Neural crest cell (in vitro differentiated cells): ENCODE measurements at regions not wholly inside any gene's neighbourhood (a gene's known extent, or its start where the extent isn't known, plus 50 kb on each side); places are given as distances from the start of the nearest gene placed in this dataset.

Experiments
- DNase-seq: peaks from one replicate; pipeline ENCODE4 v3.0.0; 2021; ENCODE audit warnings: low read depth, mixed read lengths, low spot score
- H3K27ac Mint-ChIP-seq: one replicate; pipeline ENCODE4 v1.8.0; 2021; ENCODE audit warnings: mild to moderate bottlenecking, mixed read lengths; ENCODE audit not compliant: unreplicated experiment
- H3K27me3 Mint-ChIP-seq: 2 replicates; pipeline ENCODE4 v1.8.0; 2021; ENCODE audit warnings: low read depth, mild to moderate bottlenecking, mixed read lengths
- H3K36me3 Mint-ChIP-seq: 2 replicates; pipeline ENCODE4 v1.8.0; 2021; ENCODE audit warnings: low read depth, mild to moderate bottlenecking, mixed read lengths
- H3K4me1 Mint-ChIP-seq: 2 replicates; pipeline ENCODE4 v1.8.0; 2021; ENCODE audit warnings: mixed read lengths
- H3K4me3 Mint-ChIP-seq: one replicate; pipeline ENCODE4 v1.8.0; 2021; ENCODE audit warnings: mild to moderate bottlenecking, mixed read lengths
- H3K9me3 Mint-ChIP-seq: 2 replicates; pipeline ENCODE4 v1.8.0; 2021; ENCODE audit warnings: mixed read lengths
- TF ChIP-seq, protein P1 (sequence below): fragments of 200-600 bp; sonication (generic); conservative IDR thresholded peaks from 2 replicates; pipeline ENCODE4 v1.5.0; 2021; ENCODE audit warnings: antibody characterized with exemption, mild to moderate bottlenecking

DNA sequence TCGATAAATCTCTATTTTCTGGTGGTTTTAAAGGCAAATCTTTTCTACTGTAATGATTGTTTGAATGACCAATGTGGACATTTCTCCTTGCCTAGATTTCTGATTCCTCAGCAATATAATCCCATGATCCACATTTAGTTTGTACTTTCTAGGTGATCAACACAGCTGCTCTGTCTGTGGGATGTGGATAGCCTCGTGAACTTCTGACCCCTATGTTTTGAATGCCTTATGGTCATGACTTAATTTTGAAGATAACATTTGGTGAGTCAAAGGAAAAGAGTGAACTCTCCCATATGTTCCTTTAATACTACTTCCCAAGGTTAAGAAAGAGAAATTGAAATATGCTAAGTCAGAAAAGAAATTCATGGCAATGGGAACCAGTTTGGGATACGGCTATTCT, 147.5 kb downstream of the CAVIN4 start:
- DNase-seq: no peak
- H3K36me3 Mint-ChIP-seq: no peaks in the 10 kb centered on the region
- no peaks in the 10 kb centered on the region for H3K27me3 Mint-ChIP-seq
- H3K4me1 Mint-ChIP-seq: peaks cover 46% of the 10 kb centered on the region
- TF ChIP-seq, protein P1, sequence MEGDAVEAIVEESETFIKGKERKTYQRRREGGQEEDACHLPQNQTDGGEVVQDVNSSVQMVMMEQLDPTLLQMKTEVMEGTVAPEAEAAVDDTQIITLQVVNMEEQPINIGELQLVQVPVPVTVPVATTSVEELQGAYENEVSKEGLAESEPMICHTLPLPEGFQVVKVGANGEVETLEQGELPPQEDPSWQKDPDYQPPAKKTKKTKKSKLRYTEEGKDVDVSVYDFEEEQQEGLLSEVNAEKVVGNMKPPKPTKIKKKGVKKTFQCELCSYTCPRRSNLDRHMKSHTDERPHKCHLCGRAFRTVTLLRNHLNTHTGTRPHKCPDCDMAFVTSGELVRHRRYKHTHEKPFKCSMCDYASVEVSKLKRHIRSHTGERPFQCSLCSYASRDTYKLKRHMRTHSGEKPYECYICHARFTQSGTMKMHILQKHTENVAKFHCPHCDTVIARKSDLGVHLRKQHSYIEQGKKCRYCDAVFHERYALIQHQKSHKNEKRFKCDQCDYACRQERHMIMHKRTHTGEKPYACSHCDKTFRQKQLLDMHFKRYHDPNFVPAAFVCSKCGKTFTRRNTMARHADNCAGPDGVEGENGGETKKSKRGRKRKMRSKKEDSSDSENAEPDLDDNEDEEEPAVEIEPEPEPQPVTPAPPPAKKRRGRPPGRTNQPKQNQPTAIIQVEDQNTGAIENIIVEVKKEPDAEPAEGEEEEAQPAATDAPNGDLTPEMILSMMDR: no peak
- no peaks in the 10 kb centered on the region for H3K9me3 Mint-ChIP-seq
- H3K4me3 Mint-ChIP-seq: no peak overlapping the region
- no peak overlapping the region for H3K27ac Mint-ChIP-seq

DNA sequence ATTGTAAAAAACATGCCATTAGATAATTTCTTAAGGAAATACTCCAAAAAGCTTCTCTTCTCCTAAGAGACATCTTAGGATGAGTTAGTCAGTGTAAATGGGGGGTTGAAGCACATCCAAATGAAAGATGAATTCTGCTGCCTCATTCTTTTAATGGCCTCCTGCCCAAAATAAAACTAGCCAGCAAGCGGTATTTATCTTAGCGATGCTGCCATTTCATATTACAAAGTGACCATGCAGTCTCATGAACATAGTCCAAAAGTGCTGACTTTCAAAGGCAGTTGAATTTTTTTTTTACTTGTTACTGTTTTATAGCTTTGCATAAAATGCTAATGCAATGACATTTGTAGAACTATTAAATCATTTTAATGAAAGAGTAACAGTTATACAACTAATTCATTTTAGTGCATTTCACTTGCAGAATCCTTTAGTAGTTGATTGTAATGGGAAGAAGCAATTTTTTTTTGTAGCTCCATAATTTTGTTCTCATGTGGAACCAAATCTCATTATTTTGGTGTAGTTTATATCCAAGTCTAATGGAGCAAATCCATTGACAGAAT, 151.5 kb downstream of the CAVIN4 start:
- H3K4me3 Mint-ChIP-seq: no peak overlapping the region
- H3K27me3 Mint-ChIP-seq: no peaks in the 10 kb centered on the region
- peak overlapping the region; percentile 93 for H3K27ac Mint-ChIP-seq
- no peak for DNase-seq
- H3K4me1 Mint-ChIP-seq: peaks cover 49% of the 10 kb centered on the region
- no peaks in the 10 kb centered on the region for H3K36me3 Mint-ChIP-seq
- TF ChIP-seq, protein P1: no peak
- H3K9me3 Mint-ChIP-seq: peaks cover 5% of the 10 kb centered on the region

DNA sequence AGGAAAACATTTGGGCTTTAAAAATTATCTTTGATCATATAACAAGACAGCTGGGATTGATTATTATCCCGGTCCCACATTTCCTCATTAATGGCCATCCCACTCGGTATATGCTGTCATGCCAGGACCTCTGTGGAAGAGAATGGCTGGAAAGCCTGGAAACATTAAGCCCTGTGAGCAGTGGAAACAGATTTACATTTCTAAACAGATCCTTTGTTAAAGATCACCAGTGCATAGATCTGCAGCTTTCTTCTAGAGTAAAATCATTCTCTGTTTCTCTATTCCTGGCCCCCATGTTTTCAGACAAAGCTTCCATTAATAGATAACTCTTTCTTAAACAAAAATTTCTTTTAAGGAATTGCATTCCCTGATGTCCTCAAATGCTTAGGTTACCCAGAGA, 152.2 kb downstream of the CAVIN4 start:
- no peaks in the 10 kb centered on the region for H3K27me3 Mint-ChIP-seq
- H3K4me3 Mint-ChIP-seq: peak overlapping the region; percentile 20
- peaks cover 5% of the 10 kb centered on the region for H3K9me3 Mint-ChIP-seq
- H3K4me1 Mint-ChIP-seq: peaks cover 42% of the 10 kb centered on the region
- no peak for DNase-seq
- H3K36me3 Mint-ChIP-seq: no peaks in the 10 kb centered on the region
- H3K27ac Mint-ChIP-seq: peak overlapping the region; percentile 93
- TF ChIP-seq, protein P1: no peak

DNA sequence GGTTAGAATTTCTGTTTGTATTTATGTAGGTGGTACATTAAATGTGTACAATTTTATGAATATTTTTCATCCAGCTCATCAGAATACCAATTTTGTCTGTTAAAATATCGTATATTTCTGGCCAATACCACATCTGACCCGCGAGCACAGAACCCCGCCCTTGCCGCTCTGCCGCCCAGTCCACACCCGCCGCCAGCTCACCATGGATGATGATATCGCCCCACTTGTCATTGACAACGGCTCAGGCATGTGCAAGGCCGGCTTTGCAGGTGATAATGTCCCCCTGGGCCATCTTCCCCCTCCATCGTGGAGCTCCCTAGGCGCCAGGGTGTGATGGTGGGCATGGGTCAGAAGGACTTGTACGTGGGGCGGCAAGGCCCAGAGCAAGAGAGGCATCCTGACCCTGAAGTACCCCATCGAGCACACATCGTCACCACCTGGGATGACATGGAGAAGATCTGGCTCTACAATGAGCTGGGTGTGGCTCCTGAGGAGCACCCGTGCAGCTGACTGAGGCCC, 153.2 kb downstream of the CAVIN4 start:
- Mint-ChIP-seq H3K27me3 (no peaks in the 10 kb centered on the region), H3K4me3 (no peak overlapping the region)

DNA sequence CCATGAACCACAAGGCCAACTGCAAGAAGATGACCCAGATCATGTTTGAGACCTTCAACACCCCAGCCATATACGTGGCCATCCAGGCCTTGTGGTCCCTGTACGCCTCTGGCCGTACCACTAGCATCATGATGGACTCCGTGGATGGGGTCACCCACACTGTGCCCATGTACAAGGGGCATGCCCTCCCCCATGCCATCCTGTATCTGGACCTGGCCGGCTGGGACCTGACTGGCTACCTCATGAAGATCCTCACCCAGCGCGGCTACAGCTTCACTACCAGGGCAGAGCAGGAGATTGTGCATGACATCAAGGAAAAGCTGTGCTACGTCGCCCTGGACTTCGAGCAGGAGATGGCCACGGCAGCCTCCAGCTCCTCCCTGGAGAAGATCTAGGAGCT, 153.7 kb downstream of the CAVIN4 start:
- H3K27me3 Mint-ChIP-seq: no peaks in the 10 kb centered on the region
- H3K9me3 Mint-ChIP-seq: peaks cover 5% of the 10 kb centered on the region
- DNase-seq: no peak
- TF ChIP-seq, protein P1: no peak
- H3K4me1 Mint-ChIP-seq: peaks cover 36% of the 10 kb centered on the region
- H3K36me3 Mint-ChIP-seq: no peaks in the 10 kb centered on the region
- H3K4me3 Mint-ChIP-seq: no peak overlapping the region
- H3K27ac Mint-ChIP-seq: no peak overlapping the region

More for the DNA sequence above, 153.2 kb downstream of the CAVIN4 start:
- DNase-seq: no peak
- Mint-ChIP-seq H3K27ac (no peak overlapping the region), H3K36me3 (no peaks in the 10 kb centered on the region), H3K4me1 (peaks cover 36% of the 10 kb centered on the region), H3K9me3 (peaks cover 5% of the 10 kb centered on the region)
- TF ChIP-seq, protein P1: no peak
